H1 (cell line): ENCODE measurements at regions not wholly inside any gene's neighbourhood (a gene's known extent, or its start where the extent isn't known, plus 50 kb on each side); places are given as distances from the start of the nearest gene placed in this dataset.

Source experiments
- CTCF ChIA-PET: fragments of 300-600 bp; sonication (Branson Sonifier 250); formaldehyde crosslinking; loops from one replicate; lab custom pipeline; 2021; ENCODE audit not compliant: partially characterized antibody; lab: Charles Lee
- POLR2A ChIA-PET: fragments of 300-600 bp; sonication (Branson Sonifier 250); formaldehyde crosslinking; loops from one replicate; lab custom pipeline; 2021; ENCODE audit warnings: inconsistent platforms; ENCODE audit not compliant: partially characterized antibody; lab: Charles Lee
- DNase-seq, 2 experiments: peaks; one replicate each; pipeline versions ENCODE4 v3.0.0 to v3.0.0-alpha.2; 2010 to 2022; ENCODE audit warnings: low spot score in 2 of 2, low read depth in 1 of 2, mixed read lengths in 1 of 2
- FAIRE-seq: peaks from 2 replicates; lab custom pipeline; 2011; peaks lifted over from hg19 to GRCh38; lab: Jason Lieb, UNC
- H2AFZ ChIP-seq: 2 replicates; pipeline ENCODE4 v1.8.1; 2012; ENCODE audit warnings: low read length, inconsistent platforms
- H2AK5ac ChIP-seq: 2 replicates; pipeline ENCODE4 v1.6.1; 2013; ENCODE audit warnings: low read depth, low read length
- H2BK120ac ChIP-seq: replicated peaks from 2 replicates; pipeline ENCODE3; 2013; ENCODE audit warnings: low read depth, low read length, inconsistent platforms
- H2BK12ac ChIP-seq: 2 replicates; pipeline ENCODE4 v1.6.1; 2013; ENCODE audit warnings: low read depth, low read length
- H2BK15ac ChIP-seq: 2 replicates; pipeline ENCODE4 v1.6.1; 2013; ENCODE audit warnings: low read length
- H2BK20ac ChIP-seq: 2 replicates; pipeline ENCODE4 v1.6.1; 2013; ENCODE audit warnings: low read length
- H2BK5ac ChIP-seq: 2 replicates; pipeline ENCODE4 v1.6.1; 2013; ENCODE audit warnings: low read depth, low read length
- H3K14ac ChIP-seq: 2 replicates; pipeline ENCODE4 v1.6.1; 2013; ENCODE audit warnings: inconsistent platforms; ENCODE audit not compliant: insufficient read length
- H3K18ac ChIP-seq: 2 replicates; pipeline ENCODE4 v1.6.1; 2013; ENCODE audit warnings: low read length; ENCODE audit errors: extremely low read depth
- H3K23ac ChIP-seq: 2 replicates; pipeline ENCODE4 v1.6.1; 2013; ENCODE audit warnings: inconsistent platforms; ENCODE audit not compliant: insufficient read length
- H3K23me2 ChIP-seq: 2 replicates; pipeline ENCODE4 v1.6.1; 2013; ENCODE audit warnings: low read depth, low read length
- H3K27ac ChIP-seq: 2 replicates; pipeline ENCODE4 v1.6.1; 2011; ENCODE audit warnings: low read depth, low read length, inconsistent platforms
- H3K27me3 ChIP-seq, 4 experiments: replicated peaks in 1 of 4; 1 replicate in 1 of 4; 2 replicates in 3 of 4; pipeline versions ENCODE4 v1.6.1 to v1.8.1; 2011 to 2013; ENCODE audit warnings: low read length in 3 of 4, mild to moderate bottlenecking in 3 of 4, inconsistent platforms in 2 of 4, mixed read lengths in 2 of 4, moderate library complexity in 1 of 4; ENCODE audit not compliant: control insufficient read depth in 3 of 4, insufficient read depth in 3 of 4; ENCODE audit errors: extremely low read depth in 1 of 4
- H3K36me3 ChIP-seq, 4 experiments: 2 replicates each; pipeline versions ENCODE4 v1.6.1 to v1.8.1; 2011 to 2013; ENCODE audit warnings: mild to moderate bottlenecking in 4 of 4, low read length in 3 of 4, moderate library complexity in 2 of 4, control low read depth in 1 of 4, inconsistent platforms in 1 of 4; ENCODE audit not compliant: insufficient read depth in 4 of 4, control insufficient read depth in 2 of 4
- H3K4ac ChIP-seq: replicated peaks from 2 replicates; pipeline ENCODE3; 2013; ENCODE audit warnings: low read length, low read depth, mixed read lengths, inconsistent platforms; ENCODE audit not compliant: insufficient read length
- H3K4me1 ChIP-seq, 4 experiments: replicated peaks in 1 of 4; 1 replicate in 1 of 4; 2 replicates in 3 of 4; pipeline versions ENCODE4 v1.6.1 to v1.8.1; 2011 to 2013; ENCODE audit warnings: low read length in 3 of 4, inconsistent platforms in 2 of 4, mixed read lengths in 1 of 4; ENCODE audit not compliant: insufficient read depth in 4 of 4, control insufficient read depth in 3 of 4
- H3K4me2 ChIP-seq, 2 experiments: 2 replicates each; pipeline versions ENCODE4 v1.6.1 to v1.8.1; 2011 to 2013; ENCODE audit warnings: low read depth in 2 of 2, low read length in 2 of 2, control low read depth in 1 of 2, inconsistent platforms in 1 of 2, mild to moderate bottlenecking in 1 of 2; ENCODE audit not compliant: insufficient read depth in 1 of 2
- H3K4me3 ChIP-seq, 4 experiments: fragments of 200-600, 300-600 bp in 1 of 4; sonication (generic), shearing (Covaris generic), sonication (Bioruptor Twin) in 1 of 4; 2 replicates each; pipeline versions ENCODE4 v1.5.1 to v1.8.1; 2011 to 2016; ENCODE audit warnings: low read length in 4 of 4, low read depth in 3 of 4, control low read depth in 2 of 4, inconsistent platforms in 2 of 4, mild to moderate bottlenecking in 2 of 4, mixed read lengths in 1 of 4, moderate library complexity in 1 of 4; ENCODE audit not compliant: insufficient read depth in 2 of 4; ENCODE audit errors: extremely low read depth in 1 of 4
- H3K56ac ChIP-seq: replicated peaks from 2 replicates; pipeline ENCODE3; 2013; ENCODE audit warnings: low read depth, mild to moderate bottlenecking, mixed read lengths, low read length, inconsistent platforms; ENCODE audit not compliant: insufficient read length
- H3K79me1 ChIP-seq: 2 replicates; pipeline ENCODE4 v1.6.1; 2013; ENCODE audit warnings: low read depth, low read length, control low read depth
- H3K79me2 ChIP-seq, 2 experiments: 2 replicates each; pipeline versions ENCODE4 v1.6.1 to v1.8.1; 2012 to 2013; ENCODE audit warnings: low read length in 2 of 2, mild to moderate bottlenecking in 2 of 2, inconsistent platforms in 1 of 2; ENCODE audit not compliant: insufficient read depth in 2 of 2, control insufficient read depth in 1 of 2
- H3K9ac ChIP-seq, 4 experiments: replicated peaks in 1 of 4; 1 replicate in 1 of 4; 2 replicates in 3 of 4; pipeline versions ENCODE4 v1.6.1 to v1.8.1; 2011 to 2013; ENCODE audit warnings: low read depth in 3 of 4, low read length in 3 of 4, control low read depth in 2 of 4, mild to moderate bottlenecking in 2 of 4, moderate library complexity in 2 of 4, inconsistent platforms in 1 of 4; ENCODE audit errors: extremely low read depth in 1 of 4
- H3K9me3 ChIP-seq, 2 experiments: 2 replicates each; pipeline versions ENCODE4 v1.6.1 to v1.8.1; 2012 to 2013; ENCODE audit warnings: mild to moderate bottlenecking in 2 of 2, moderate library complexity in 2 of 2, control low read depth in 1 of 2, inconsistent platforms in 1 of 2, low read depth in 1 of 2, low read length in 1 of 2, mixed read lengths in 1 of 2; ENCODE audit not compliant: insufficient read depth in 2 of 2
- H4K20me1 ChIP-seq, 2 experiments: replicated peaks in 1 of 2; 2 replicates each; pipeline versions ENCODE3 to v1.8.1; 2011 to 2013; ENCODE audit warnings: inconsistent platforms in 2 of 2, low read length in 2 of 2, mild to moderate bottlenecking in 1 of 2; ENCODE audit not compliant: insufficient read depth in 2 of 2, control insufficient read depth in 1 of 2
- H4K5ac ChIP-seq: 2 replicates; pipeline ENCODE4 v1.6.1; 2013; ENCODE audit warnings: low read length, low read depth, mixed read lengths, inconsistent platforms; ENCODE audit not compliant: insufficient read length
- H4K8ac ChIP-seq: 2 replicates; pipeline ENCODE4 v1.8.0; 2013; ENCODE audit warnings: mild to moderate bottlenecking, moderate library complexity, low read length, inconsistent platforms; ENCODE audit not compliant: insufficient read depth; ENCODE audit errors: extremely low read depth
- H4K91ac ChIP-seq: replicated peaks from 2 replicates; pipeline ENCODE3; 2013; ENCODE audit warnings: low read length, mixed read lengths, inconsistent platforms; ENCODE audit not compliant: insufficient read length
- BACH1 ChIP-seq: IDR thresholded peaks from 2 replicates; pipeline ENCODE4 v1.6.1; 2012; ENCODE audit warnings: low read length, improper control_type of control experiment
- BCL11A ChIP-seq, 2 experiments: IDR thresholded peaks; one replicate each; pipeline ENCODE4 v1.6.1; 2011; ENCODE audit warnings: low read depth in 2 of 2, low read length in 2 of 2, mild to moderate bottlenecking in 2 of 2
- EP300 ChIP-seq, 2 experiments: IDR thresholded peaks; 1 replicate in 1 of 2; 2 replicates in 1 of 2; pipeline ENCODE4 v1.6.1; 2011 to 2012; ENCODE audit warnings: low read depth in 2 of 2, low read length in 2 of 2, mild to moderate bottlenecking in 2 of 2, borderline replicate concordance in 1 of 2, inconsistent platforms in 1 of 2, moderate library complexity in 1 of 2
- EZH2 ChIP-seq: fragments of 200-600 bp; sonication (generic); IDR thresholded peaks from 2 replicates; pipeline ENCODE4 v1.7.1; 2012; ENCODE audit warnings: low read depth, mild to moderate bottlenecking, moderate library complexity, low read length, inconsistent platforms; ENCODE audit not compliant: severe bottlenecking
- HDAC6 ChIP-seq: IDR thresholded peaks from one replicate; pipeline ENCODE4 v1.7.1; 2012; ENCODE audit warnings: low read depth, mild to moderate bottlenecking, inconsistent platforms, low read length, moderate library complexity
- KDM1A ChIP-seq: fragments of 200-600, 300-600 bp; sonication (generic); IDR thresholded peaks from 2 replicates; pipeline ENCODE4 v1.7.1; 2016; ENCODE audit warnings: mild to moderate bottlenecking, low read length, borderline replicate concordance
- KDM4A ChIP-seq: IDR thresholded peaks from one replicate; pipeline ENCODE4 v1.7.1; 2012; ENCODE audit warnings: low read depth, mild to moderate bottlenecking, moderate library complexity, low read length, inconsistent platforms; ENCODE audit not compliant: severe bottlenecking
- POLR2AphosphoS5 ChIP-seq: IDR thresholded peaks from 2 replicates; pipeline ENCODE4 v1.6.1; 2011; ENCODE audit warnings: low read depth, low read length
- RBBP5 ChIP-seq: IDR thresholded peaks from 2 replicates; pipeline ENCODE4 v1.7.1; 2012; ENCODE audit warnings: low read depth, mild to moderate bottlenecking, inconsistent platforms, low read length, moderate library complexity, borderline replicate concordance
- RFX5 ChIP-seq: IDR thresholded peaks from 2 replicates; pipeline ENCODE4 v1.6.1; 2011; ENCODE audit warnings: low read depth, low read length, improper control_type of control experiment, borderline replicate concordance
- SIRT6 ChIP-seq: IDR thresholded peaks from one replicate; pipeline ENCODE4 v1.7.1; 2012; ENCODE audit warnings: low read length, inconsistent platforms
- TCF12 ChIP-seq: IDR thresholded peaks from 2 replicates; pipeline ENCODE4 v1.6.1; 2011; ENCODE audit warnings: low read depth, mild to moderate bottlenecking, low read length
- WGBS, 2 experiments: shearing (Covaris generic) in 1 of 2; methylation state at CpG; one replicate each; pipeline versions ENCODE4 v1.1.6 to v1.1.7; 2013 to 2015; ENCODE audit warnings: low lambda C conversion rate in 2 of 2, mixed read lengths in 2 of 2, inconsistent platforms in 1 of 2, low coverage in 1 of 2, missing lambda C conversion rate in 1 of 2; ENCODE audit not compliant: insufficient replicate concordance in 2 of 2, insufficient coverage in 1 of 2, insufficient read length in 1 of 2; ENCODE audit errors: extremely low coverage in 1 of 2, missing lambda C conversion rate in 1 of 2; 5-methylcytosine and 5-hydroxymethylcytosine counted together
- TF ChIP-seq, protein P1 (sequence below): IDR thresholded peaks from 2 replicates; pipeline ENCODE4 v1.6.1; 2012; ENCODE audit warnings: inconsistent platforms

DNA sequence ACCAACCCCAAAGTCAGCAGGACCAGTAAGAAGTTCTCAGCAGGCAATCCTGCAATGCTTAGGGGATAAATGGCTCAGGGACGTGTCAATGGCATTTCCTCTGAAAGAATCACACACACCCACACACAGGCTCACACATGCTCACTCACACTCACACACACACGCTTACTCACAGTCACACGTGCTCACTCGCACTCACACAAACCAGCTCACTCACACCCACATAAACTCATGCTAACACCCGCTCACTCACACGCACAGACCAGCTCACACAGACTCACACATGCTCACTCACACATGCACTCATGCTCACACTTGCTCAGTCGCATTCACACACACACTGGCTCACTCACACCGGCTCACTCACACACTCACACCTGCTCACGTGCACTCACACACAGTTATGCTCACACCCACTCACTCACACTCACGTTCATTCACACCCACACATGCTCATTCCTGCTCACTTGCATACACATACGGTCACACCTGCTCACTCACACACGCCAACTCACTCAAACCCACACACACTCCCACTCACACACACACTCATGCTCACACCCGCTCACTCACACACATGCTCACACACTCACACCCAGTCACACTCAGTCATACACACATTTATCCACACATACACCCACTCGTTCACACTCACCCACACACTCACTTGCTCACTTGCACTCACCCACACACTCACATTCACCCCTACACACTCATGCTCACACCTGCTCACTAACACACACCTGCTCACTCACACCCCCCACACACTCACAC is 436.8 kb downstream of the BCL11B start:
- H4K5ac ChIP-seq: no peak overlapping the region
- peak overlapping the region; percentile 85 for H2BK120ac ChIP-seq
- no peaks in the 10 kb centered on the region for H3K27me3 ChIP-seq
- H3K14ac ChIP-seq: peak overlapping the region; percentile 38
- no peak overlapping the region for H4K8ac ChIP-seq
- no peak overlapping the region for H3K4me2 ChIP-seq
- no peak overlapping the region for H3K18ac ChIP-seq
- peaks cover 0 to 3% (median 0%) of the 10 kb centered on the region in 4 experiments; a peak in 1 of 7 replicates for H3K4me1 ChIP-seq
- peaks cover 0 to 8% of the 10 kb centered on the region in 2 experiments for H4K20me1 ChIP-seq
- H2BK12ac ChIP-seq: peak overlapping the region; percentile 98
- peak overlapping the region in 1 of 4 experiments; percentile 7; a peak in 1 of 7 replicates for H3K9ac ChIP-seq
- H3K79me2 ChIP-seq: no peaks in the 10 kb centered on the region
- no peak overlapping the region for H3K4me3 ChIP-seq
- H3K9me3 ChIP-seq: peaks cover 2 to 9% of the 10 kb centered on the region in 2 experiments
- H3K79me1 ChIP-seq: no peaks in the 10 kb centered on the region
- ChIA-PET POLR2A (no interaction called here), CTCF (no interaction called here)
- peak overlapping the region; percentile 100 for H2AK5ac ChIP-seq
- no peak for FAIRE-seq
- peak overlapping the region; percentile 87 for H2BK20ac ChIP-seq
- H3K36me3 ChIP-seq: no peaks in the 10 kb centered on the region
- H3K23me2 ChIP-seq: peaks cover 12% of the 10 kb centered on the region
- no peak for DNase-seq
- H3K23ac ChIP-seq: peak overlapping the region; percentile 84
- no peak overlapping the region for H3K56ac ChIP-seq
- no peak overlapping the region for H2AFZ ChIP-seq
- peak overlapping the region; percentile 97 for H2BK15ac ChIP-seq
- WGBS, 2 experiments: 93 to 100% methylated on average over 2 to 14 of the region's 14 CpGs
- peak overlapping the region; percentile 87 for H2BK5ac ChIP-seq
- H4K91ac ChIP-seq: peak overlapping the region; percentile 97
- peak overlapping the region; percentile 49 for H3K4ac ChIP-seq
- H3K27ac ChIP-seq: no peak overlapping the region
- TF ChIP-seq EZH2 (no peak), RFX5 (no peak), RBBP5 (no peak), BACH1 (no peak), POLR2AphosphoS5 (no peak), SIRT6 (no peak), KDM4A (no peak), TCF12 (no peak), HDAC6 (no peak), BCL11A (IDR thresholded peaks at IDR 0.05; ENCODE audit: low read depth in 2 of 2, low read length in 2 of 2) (no peak), EP300 (IDR thresholded peaks at IDR 0.05; ENCODE audit: borderline replicate concordance in 1 of 2, low read depth in 2 of 2, low read length in 2 of 2) (no peak), KDM1A (no peak)
- TF ChIP-seq, protein P1, sequence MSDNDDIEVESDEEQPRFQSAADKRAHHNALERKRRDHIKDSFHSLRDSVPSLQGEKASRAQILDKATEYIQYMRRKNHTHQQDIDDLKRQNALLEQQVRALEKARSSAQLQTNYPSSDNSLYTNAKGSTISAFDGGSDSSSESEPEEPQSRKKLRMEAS: no peak
